ENCODE measurements at regions not wholly inside any gene's neighbourhood (a gene's known extent, or its start where the extent isn't known, plus 50 kb on each side); places are given as distances from the start of the nearest gene placed in this dataset.

GRCh38 chr2:105571445-105571987, 172.7 kb upstream of the FHL2 start:
- H3K27me3 ChIP-seq, result no peaks in the 10 kb centered on the region
- TF ChIP-seq CTCF (IDR thresholded peaks at IDR 0.05), result no peak
- DNase-seq (ENCODE audit: low spot score in 2 of 2), result no peak
- no peak overlapping the region for H3K27ac ChIP-seq
- H3K36me3 ChIP-seq, result no peaks in the 10 kb centered on the region
- no peak overlapping the region for H3K4me3 ChIP-seq
- H3K9me3 ChIP-seq, result no peaks in the 10 kb centered on the region
- intact Hi-C loops (cut with DNase I), result loop anchor here (10.0 kb wide), 3 partner anchors 103 to 623 kb away; partner anchors contain the start of gene UXS1
- peaks cover 0 to 4% of the 10 kb centered on the region in 2 donors for H3K4me1 ChIP-seq

GRCh38 chr2:105570757-105571156, 171.9 kb upstream of the FHL2 start:
- Histone ChIP-seq H3K27me3 (no peaks in the 10 kb centered on the region), H3K9me3 (no peaks in the 10 kb centered on the region), H3K27ac (no peak overlapping the region), H3K4me3 (no peak overlapping the region), H3K36me3 (no peaks in the 10 kb centered on the region), H3K4me1 (no peaks in the 10 kb centered on the region)
- intact Hi-C loops (cut with DNase I), result loop anchor here (10.0 kb wide), 3 partner anchors 104 to 624 kb away; partner anchors contain the start of gene UXS1
- no peak for TF ChIP-seq CTCF (IDR thresholded peaks at IDR 0.05)
- DNase-seq (ENCODE audit: low spot score in 2 of 2), result no peak

GRCh38 chr2:105570326-105570725, 171.5 kb upstream of the FHL2 start:
- intact Hi-C loops (cut with DNase I), result loop anchor here (10.0 kb wide), 3 partner anchors 104 to 624 kb away; partner anchors contain the start of gene UXS1
- no peak for TF ChIP-seq CTCF (IDR thresholded peaks at IDR 0.05)

GRCh38 chr2:105569606-105570005, 170.8 kb upstream of the FHL2 start:
- TF ChIP-seq CTCF (IDR thresholded peaks at IDR 0.05), result no peak
- Histone ChIP-seq H3K4me3 (no peak overlapping the region), H3K27me3 (no peaks in the 10 kb centered on the region), H3K4me1 (no peaks in the 10 kb centered on the region), H3K36me3 (no peaks in the 10 kb centered on the region), H3K27ac (no peak overlapping the region), H3K9me3 (no peaks in the 10 kb centered on the region)
- DNase-seq (ENCODE audit: low spot score in 2 of 2), result no peak
- intact Hi-C loops (cut with DNase I), result loop anchor here (10.0 kb wide), 3 partner anchors 105 to 625 kb away; partner anchors contain the start of gene UXS1

More at GRCh38 chr2:105570326-105570725, 171.5 kb upstream of the FHL2 start:
- no peaks in the 10 kb centered on the region for H3K27me3 ChIP-seq
- no peaks in the 10 kb centered on the region for H3K9me3 ChIP-seq
- DNase-seq (ENCODE audit: low spot score in 2 of 2), result no peak
- H3K4me1 ChIP-seq, result no peaks in the 10 kb centered on the region
- no peak overlapping the region for H3K27ac ChIP-seq
- no peaks in the 10 kb centered on the region for H3K36me3 ChIP-seq
- H3K4me3 ChIP-seq, result no peak overlapping the region

- Histone ChIP-seq H3K27me3 (no peaks in the 10 kb centered on the region), H3K4me3 (peak overlapping the region in 1 of 2 donors; percentile 51), H3K27ac (no peak overlapping the region), H3K36me3 (no peaks in the 10 kb centered on the region), H3K9me3 (no peaks in the 10 kb centered on the region), H3K4me1 (no peaks in the 10 kb centered on the region)
- DNase-seq (ENCODE audit: low spot score in 2 of 2), result no peak
- TF ChIP-seq CTCF (IDR thresholded peaks at IDR 0.05), result no peak
- intact Hi-C loops (cut with DNase I), result no loop called here
These were observed 169.2 kb upstream of the FHL2 start for GRCh38 chr2:105567996-105568494.

Measured in ascending aorta (tissue), 2 donors.